HG03139 (cell line): ENCODE measurements at regions not wholly inside any gene's neighbourhood (a gene's known extent, or its start where the extent isn't known, plus 50 kb on each side); places are given as distances from the start of the nearest gene placed in this dataset.
"Not testable (repeated sequence)": the region's sequence is repeated elsewhere in the genome, so short reads cannot be mapped to it uniquely, and the experiment has no call there.

ENCODE experiments used
- ATAC-seq: cut with Tn5 transposase; IDR thresholded peaks from one replicate; pipeline ENCODE4 v1.9.1; 2021; ENCODE audit not compliant: unreplicated experiment

DNA sequence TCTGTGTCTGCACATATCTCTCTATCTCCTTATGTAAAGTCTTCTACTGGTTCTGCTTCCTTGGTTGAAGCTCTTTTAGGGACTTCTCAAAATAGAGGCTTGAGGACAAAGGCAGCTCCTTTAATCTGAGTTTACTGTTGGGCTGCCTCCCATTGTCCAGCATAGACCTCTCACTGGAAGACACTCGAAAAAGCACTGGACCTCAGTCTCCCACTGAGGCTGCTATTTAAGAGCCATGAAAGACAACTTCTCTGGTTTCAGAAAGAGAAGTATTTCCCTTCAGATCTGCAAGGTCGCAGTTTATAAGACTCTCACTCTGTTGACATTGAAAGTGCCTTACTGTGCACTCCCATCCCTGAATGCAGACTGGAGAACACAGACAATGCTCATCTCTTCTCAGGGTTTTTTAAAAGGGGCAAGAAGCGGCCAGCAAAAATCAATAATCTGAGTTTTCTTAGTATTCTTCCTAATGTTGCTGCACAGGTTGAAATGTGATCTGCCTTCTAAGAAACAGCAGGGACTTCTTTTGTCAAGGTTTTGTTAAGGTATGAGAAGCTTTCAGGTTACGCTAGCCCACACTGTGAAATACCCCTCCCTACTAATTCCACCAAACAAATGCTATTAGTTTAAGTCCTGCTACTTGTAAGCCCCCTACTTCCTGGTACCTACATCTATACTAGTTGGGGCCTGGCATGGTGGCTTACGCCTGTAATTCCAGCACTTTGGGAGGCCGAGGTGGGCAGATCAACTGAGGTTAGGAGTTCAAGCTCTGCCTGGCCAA is 450.0 kb upstream of the SLC10A2 start:
- ATAC-seq, result no peak

DNA sequence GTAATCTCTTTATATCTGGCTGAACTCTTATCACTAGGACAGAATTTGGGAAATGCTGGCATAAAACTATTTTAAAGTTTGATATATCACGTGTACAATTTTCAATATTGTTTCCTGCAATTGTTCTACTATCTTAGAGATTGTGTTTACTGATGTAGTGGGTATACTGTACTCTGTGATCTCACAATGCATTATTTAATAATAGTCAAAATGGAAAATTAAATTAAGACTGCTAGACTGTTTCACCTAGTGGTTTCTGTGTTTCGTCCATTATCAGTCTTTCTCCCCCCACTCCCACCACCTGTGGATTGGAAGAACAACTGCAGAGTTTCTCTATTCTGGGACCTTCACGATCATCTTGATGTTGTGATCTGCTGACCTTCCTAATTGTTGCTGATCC is 449.2 kb upstream of the SLC10A2 start:
- ATAC-seq, result no peak

DNA sequence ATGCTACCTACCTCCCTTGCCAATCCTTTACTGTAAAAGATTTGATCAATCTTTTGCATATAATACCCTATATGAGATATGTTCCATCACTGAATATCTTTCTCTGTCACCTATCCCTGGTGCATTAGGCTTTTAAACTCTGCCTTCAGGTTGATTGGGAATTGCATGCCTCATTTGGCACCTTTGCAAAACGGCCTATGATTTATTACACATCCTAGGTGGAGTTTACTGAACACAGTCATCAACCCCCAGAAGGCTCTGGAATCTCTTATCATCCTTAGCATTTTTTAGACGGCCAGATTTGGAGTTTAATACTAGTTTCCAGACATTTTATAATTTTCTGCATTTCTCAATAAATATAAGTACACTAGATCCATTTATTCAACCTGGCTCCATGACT is 448.4 kb upstream of the SLC10A2 start:
- no peak for ATAC-seq

DNA sequence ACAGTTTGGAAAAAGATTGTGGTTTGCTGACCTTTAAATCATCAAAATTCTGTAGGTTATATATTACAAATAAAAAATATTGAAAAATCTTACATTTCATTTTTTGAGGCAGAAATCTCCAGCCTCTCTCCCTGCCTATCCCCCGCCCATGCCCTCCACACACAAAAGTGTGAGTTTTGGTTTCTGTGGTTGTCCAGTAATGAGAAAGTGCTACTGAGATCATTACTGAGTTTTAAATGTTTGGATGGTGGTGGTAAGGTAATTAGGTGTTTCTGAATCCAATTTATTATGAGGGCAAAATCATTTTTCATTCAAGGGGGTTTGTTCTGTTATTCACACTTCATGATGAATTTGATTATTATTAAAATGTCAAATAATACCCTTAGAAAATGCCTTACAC is 448.0 kb upstream of the SLC10A2 start:
- no peak for ATAC-seq

DNA sequence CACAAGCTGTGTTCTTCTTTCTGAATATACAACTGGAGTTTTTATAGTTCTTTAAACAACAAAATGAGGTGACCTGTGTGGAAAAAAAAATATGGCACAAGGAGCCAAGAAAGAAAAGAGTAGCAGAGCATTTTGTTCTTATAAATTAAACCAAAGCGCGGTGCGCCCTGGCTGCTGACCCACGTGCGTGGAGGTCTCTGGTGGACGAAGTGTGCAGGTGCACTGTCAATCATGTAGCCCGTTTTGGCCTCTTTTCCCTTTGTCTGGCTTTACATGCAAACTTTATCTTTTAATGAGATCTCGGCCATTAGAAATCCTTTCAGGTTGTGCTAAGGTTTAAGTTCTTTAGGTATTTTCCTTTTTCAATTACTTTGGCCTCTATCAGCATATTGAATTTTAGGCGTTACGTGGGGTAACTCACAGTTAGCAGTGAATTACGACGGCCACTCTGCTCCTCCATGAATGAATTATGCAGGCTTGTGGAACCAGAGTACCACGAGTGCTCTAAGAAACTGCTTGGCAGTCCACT is 443.9 kb upstream of the SLC10A2 start:
- no peak for ATAC-seq

DNA sequence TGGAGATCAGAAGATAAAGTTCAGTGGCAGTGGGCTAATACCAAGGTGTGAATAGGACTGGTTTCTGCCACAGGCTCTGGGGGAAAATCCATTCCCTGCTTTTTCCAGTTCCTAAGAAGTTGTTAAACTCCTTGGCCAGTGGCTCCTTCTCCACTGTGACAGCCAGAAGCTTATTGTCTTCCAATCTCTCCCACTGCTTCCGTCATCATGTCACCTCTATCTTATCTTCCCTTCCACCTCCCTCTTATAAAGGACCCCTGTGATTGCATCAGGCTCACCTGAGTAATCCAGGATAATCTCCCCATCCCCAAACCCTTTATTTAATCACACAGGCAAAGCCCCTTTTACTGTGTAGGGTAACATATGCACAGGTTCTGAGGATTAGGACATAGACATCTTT is 431.2 kb upstream of the SLC10A2 start:
- ATAC-seq, result no peak

DNA sequence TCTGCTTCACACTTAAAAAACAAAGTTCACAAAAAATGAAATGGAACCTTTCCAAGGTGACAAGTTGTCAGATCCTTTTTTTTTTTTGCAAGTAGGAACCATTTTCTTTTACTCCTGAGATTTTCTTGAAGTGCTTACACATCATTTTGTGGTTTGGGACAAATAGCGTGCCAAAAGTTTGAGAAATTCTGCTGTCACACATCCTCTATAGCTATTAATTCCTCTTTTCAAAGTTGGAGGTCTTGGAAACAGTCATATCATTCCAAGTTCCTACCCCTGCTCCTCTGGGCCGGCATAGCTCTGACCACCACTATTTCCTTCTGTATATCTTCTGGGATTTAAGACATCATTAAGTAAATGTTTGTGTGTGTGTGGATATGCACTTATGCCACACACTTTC is 421.6 kb upstream of the SLC10A2 start:
- ATAC-seq, result no peak

DNA sequence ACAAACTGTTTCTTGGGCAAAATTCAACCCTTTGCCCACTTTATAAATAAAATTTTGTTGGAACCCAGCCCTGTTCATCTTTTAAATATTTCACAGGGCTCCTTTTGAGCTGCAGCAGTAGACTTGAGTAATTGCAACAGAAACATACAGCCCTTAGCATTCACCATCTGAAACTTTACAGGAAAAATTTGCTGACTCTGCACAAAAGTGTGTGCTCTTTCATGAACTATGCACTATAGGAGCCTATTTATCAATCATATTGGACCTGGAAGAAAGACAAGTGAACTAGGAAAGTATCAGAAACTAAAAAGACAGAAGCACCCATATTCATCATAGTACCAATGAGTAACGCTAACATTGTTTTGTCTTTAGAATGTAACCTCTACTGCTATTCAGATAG is 406.9 kb upstream of the SLC10A2 start:
- ATAC-seq, result no peak

DNA sequence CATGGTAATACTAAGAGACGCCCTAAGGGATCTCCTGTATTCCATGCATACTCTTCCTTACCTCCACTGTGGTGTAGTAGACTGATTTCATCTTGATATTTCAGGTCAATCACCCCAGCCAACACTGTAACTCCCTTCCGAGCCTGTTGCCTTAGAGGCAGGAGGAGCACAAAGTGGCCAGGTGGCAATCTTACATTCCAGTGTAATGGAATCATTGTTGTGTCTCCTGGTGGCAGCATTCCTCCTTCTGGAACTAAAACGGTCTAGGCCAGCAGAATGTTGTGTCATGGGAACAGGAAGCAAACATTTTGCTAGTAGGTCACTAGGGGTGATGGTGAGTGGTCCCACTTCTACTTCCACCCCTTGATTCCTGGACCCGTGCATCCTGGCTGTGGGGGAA is 405.7 kb upstream of the SLC10A2 start:
- no peak for ATAC-seq

DNA sequence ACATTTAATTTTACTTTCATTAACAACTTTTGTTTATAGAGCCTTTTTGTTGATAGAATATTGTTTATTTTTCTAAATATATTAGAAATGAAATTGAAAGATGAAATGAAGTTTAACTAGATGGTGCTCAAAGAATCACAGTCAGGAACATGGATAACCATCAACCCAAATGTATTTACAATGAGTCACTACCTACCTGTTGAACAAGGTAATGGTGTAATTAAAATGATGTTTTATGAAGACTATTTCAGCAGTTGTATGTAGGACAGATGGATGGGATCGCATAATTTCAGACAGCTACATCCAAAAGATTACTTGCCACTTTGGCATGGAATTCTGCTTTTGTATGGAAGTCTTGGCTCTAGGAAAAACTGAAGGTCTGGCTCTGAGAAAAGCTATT is 403.6 kb upstream of the SLC10A2 start:
- no peak for ATAC-seq

DNA sequence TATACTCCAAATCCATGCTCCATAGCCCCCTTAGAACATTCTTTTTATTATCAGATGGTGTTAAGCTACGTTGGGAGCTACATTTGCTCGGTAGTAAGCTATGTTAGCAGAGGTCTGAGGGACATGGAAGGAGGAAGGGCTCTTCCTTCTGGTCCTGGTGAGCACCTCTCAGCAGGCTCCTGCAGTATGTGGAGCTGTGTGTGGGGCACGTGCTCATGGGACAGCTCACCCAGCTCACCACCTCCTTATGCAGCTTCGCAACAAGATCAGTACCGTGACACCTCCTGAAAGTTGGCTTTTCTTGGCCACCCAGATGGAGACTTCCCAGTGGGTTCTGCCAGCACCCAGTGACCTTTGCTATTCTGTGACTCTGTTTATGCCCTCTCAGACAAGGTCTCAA is 400.5 kb upstream of the SLC10A2 start:
- ATAC-seq, result no peak

DNA sequence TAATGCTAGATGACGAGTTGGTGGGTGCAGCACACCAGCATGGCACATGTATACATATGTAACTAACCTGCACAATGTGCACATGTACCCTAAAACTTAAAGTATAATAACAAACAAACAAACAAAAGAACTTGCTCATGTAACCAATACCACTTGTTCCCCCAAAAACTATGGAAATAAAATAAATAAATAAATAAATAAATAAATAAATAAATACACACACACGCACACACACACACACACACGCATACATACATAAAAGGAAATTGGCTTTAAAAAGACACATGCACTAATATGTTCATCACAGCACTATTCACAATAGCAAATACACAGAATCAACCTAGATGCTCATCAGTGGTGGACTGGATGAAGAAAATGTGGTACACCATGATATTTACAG is 394.0 kb upstream of the SLC10A2 start:
- not testable (repeated sequence) for ATAC-seq

DNA sequence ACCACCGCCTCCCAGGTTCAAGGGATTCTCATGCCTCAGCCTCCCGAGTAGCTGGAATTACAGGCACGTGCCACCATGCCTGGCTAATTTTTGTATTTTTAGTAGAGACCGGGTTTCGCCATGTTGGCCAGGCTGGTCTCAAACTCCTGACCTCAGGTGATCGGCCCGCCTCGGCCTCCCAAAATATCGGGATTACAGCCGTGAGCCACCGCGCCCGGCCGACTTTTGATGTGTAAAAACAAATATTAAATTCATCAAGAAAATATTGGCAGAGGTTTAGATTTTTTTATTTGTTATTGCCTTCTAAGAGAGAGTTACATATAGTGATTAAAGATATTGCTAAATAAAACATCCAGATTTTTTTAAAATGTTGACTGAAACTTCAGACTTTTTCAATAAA is 390.8 kb upstream of the SLC10A2 start:
- not testable (repeated sequence) for ATAC-seq

DNA sequence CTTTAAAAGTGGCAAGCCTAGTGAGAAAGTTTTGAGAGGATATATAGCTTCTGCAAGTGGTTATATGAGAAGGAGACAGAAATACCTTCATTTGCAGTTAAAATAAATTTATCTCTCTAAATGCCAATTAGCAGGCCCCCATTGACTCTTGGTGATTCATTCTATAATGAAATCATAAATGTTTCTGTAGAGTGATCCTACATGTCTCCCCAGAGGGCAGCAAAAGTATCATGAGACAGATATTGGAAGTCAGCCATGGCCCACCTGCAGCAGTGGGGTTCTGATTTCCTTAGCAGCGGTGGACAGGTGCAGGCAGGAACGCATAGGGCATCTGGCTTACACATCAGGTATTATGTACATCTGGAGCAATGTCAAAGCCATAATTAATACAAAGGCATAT is 385.4 kb upstream of the SLC10A2 start:
- ATAC-seq, result no peak

DNA sequence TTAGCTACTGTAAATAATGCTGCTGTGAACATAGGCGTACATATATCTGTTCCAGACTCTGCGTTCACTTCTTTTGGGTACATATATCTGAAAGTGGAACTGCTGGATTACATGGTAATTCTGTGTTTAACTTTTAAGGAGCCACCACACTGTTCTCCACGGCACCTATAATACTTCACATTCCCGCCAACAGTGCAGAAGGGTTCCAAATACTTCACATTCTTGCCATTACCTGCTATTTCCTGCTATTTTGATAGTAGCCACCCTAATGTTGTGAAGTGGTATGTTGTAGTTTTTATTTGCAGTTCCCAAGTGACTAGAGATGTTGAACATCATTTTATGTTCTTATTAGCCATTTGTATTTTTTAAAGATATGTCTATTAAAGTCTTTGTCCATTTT is 377.4 kb upstream of the SLC10A2 start:
- ATAC-seq, result no peak

DNA sequence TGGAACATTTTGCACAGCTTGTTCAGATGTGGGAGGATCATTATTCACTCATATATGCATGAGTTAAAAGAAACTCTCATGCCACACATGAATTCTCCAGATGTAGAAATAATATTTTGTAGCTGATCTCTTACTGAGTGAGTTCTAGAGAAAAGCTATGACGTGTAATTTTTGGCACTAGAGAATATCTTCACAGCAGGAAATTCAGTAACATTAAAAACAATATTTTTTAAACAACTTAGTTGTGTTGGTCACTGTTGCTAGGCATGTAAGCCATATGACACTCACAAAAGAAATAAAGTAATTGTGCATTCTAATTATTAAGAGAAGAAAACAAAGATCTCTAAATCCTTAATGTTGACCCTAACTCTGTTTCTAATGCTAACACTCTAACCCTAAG is 371.4 kb upstream of the SLC10A2 start:
- no peak for ATAC-seq

DNA sequence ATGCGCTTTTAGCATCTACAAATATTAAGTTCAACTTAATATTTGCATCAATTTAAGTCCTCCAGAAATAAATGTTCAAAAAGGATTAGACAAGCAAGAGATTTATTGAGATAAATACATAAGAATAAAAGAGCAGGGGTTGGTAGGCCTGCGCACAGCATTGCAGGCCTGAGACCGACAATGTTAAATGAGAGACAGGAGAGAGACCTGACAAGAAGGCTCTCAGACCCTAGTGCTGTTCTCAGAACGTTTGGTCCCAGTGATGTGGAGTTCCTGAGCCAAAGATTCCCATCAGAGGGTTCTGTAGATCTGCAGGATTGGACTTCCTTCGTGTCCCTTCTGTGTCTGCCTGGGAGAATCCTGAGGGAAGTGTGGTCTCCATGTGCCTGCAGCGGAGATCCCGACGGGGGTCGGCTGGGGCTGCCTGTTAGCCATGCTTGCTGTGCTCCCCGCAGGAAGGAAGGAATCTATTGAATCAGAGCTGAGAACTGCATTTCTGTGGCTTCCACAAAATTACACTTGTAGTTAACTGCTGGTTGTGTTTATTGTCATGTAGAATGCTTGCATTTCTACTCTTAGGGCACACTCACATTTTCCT is 369.9 kb upstream of the SLC10A2 start:
- ATAC-seq, result no peak

DNA sequence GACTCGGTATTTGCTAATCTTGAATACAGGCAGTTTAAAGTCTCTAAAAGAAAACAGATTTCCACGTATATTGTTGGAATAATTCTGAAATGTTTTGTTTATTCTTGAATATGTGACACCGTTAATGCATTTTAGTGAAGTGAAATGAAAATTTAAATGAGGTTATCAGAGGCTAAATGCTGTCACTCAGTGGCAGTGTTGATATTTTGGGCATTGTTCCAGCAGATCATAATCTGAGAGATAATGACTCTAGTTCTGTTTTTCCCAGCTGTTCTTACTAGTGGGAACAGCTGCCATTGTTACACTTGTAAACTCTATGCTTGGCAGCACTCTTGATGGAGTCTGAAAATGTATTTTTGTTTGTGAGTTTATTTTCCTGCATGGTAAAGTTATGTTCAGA is 365.6 kb upstream of the SLC10A2 start:
- ATAC-seq, result no peak

DNA sequence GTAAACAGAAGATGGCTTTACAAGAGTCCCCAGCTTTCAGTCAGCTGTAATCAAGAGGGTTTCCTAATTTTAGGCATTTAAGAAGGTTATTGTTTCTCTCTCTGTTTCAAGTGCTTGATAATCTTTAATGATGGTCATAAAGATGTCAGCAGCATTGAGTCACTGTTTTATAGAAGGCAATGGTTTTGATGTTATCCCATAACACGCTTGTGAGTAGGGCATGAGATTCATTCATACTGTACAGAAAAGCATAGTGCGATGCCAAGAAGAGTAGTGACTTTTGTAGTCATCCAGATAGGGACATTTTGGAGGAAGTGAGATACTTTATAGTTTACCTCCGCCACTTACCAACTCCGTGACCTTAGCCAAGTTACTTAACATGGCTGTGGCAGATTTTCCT is 364.2 kb upstream of the SLC10A2 start:
- no peak for ATAC-seq

DNA sequence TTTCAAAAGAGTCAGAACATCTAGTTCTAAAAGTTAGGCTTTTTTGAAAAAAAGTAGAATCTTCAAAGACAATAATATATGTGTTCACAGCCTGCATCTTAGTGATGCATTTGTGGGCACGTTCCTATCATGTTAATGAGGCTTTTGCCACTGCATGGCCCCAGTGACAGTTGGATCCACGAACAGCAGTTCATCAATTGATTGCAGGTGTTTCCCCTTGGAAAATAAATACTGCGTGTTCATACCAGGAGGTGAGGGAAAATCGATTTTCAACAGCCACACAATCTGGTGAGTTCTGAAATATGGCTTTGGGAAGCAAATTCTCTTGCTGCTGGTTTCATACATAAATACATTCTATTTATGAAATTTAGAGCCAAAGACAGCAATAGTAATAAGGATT is 343.8 kb upstream of the SLC10A2 start:
- no peak for ATAC-seq

DNA sequence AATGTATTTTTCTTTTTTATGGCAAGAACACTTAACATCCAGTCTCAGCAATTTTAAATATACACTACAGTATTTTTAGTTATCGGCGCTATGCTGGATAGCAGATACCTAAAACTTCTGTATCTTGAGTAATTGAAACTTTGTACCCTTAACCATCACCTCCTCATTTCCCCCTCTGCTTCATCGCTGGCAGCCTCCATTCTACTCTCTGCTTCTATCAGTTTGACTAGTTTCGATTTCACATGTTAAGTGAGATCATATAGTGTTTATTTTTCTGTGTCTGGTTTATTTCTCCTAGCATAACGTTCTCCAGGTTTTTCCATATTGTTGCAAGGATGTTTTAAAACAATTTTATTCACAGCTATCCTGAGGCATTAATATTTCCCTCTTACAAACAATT is 340.8 kb upstream of the SLC10A2 start:
- ATAC-seq, result no peak

DNA sequence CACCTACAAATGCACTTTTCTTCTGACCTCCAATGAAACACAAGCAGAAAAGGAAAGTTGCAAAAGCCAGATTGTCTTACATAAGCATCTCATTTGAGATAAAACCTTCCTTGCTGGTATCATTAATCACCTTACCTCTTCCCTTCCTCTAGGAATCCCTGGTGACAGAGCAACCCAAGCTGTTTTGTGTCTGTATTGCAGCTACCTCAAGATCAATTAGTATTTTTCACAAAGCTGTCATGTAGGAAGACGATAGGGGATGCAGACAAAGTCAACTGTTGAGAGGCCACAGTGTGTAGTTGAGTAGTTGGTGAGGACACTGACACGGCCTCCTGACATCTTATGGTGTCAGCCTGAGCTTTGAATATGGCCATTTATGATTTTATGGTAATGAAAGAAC is 339.1 kb upstream of the SLC10A2 start:
- no peak for ATAC-seq

DNA sequence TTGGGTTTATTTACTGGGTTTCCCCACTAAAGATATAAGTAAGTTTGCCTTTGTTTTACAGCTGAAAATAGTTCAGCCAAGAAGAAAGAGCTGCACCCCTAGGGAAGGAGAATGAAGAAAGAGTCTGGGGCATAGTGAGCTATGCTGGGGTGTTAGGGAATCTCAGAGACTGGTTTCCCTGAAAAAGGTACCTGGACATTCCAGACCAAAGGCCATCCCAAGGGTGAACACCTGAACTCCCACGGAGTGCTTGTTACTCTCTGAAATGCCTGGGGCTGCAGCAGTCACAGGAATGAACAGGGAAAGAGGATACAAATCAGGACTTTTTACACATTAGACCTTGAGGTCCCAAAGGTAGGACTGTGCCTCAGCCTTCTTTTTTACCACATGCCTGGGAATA is 337.6 kb upstream of the SLC10A2 start:
- no peak for ATAC-seq
